OCI-LY3 (cell line): ENCODE measurements at regions not wholly inside any gene's neighbourhood (a gene's known extent, or its start where the extent isn't known, plus 50 kb on each side); places are given as distances from the start of the nearest gene placed in this dataset.

ENCODE experiments used
- CTCF ChIP-seq: fragments of 200-600, 300-600 bp; sonication (generic); IDR thresholded peaks from 2 replicates; pipeline ENCODE4 v1.5.1; 2014; ENCODE audit warnings: antibody characterized with exemption, low read length, low read depth
- EZH2phosphoT487 ChIP-seq: fragments of 200-600 bp; shearing (Covaris generic); IDR thresholded peaks from 2 replicates; pipeline ENCODE4 v1.6.1; 2018; ENCODE audit warnings: antibody characterized with exemption, mixed run types, low read depth

DNA sequence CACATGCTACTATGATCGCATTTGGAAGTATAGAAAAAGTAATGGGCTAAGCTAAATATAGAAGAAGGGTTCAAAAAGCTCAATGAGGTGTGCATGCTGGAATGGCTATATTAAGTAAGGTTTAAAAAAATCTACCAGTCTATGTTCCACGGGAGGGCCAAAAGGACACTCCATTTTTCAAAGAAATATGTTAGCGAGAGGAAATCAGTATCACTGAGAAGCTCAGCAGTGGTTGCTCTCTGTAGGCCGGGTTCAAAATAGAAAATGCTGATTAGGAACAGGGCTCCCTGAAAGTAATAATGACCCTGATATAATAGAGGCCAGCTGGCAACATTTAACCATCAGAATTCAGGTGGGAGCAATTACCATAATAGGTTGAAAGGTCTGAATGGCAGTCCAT, 224.5 kb upstream of the SEMA3E start:
- TF ChIP-seq CTCF (no peak), EZH2phosphoT487 (no peak)
